ENCODE measurements at regions not wholly inside any gene's neighbourhood (a gene's known extent, or its start where the extent isn't known, plus 50 kb on each side); places are given as distances from the start of the nearest gene placed in this dataset.

GRCh38 chr12:127832172-127832571, 434.8 kb upstream of the TMEM132C start:
- TF ChIP-seq EZH2phosphoT487 (IDR thresholded peaks at IDR 0.05; ENCODE audit: insufficient read depth, low read depth) = no peak
- no peak for TF ChIP-seq EZH2 (IDR thresholded peaks at IDR 0.05; ENCODE audit: insufficient read depth, poor library complexity, severe bottlenecking)

Data from GM23248 (cell line).